Gastroesophageal sphincter (tissue), 4 donors: ENCODE measurements at regions not wholly inside any gene's neighbourhood (a gene's known extent, or its start where the extent isn't known, plus 50 kb on each side); places are given as distances from the start of the nearest gene placed in this dataset.

Experiments used
- ATAC-seq: fragments of 150-250 bp; one replicate; pipeline ENCODE4 v1.9.1; 2016; ENCODE audit warnings: mild to moderate bottlenecking, moderate library complexity
- H3K27ac ChIP-seq, 4 donors: fragments of 200-600 bp; sonication (generic) in 3 of 4; 1 replicate in 3 of 4; 2 replicates in 1 of 4; pipeline ENCODE4 v1.5.1; 2016 to 2019
- H3K27me3 ChIP-seq: fragments of 200-600 bp; sonication (generic); one replicate; pipeline ENCODE4 v1.5.1; 2019
- H3K36me3 ChIP-seq, 2 donors: fragments of 200-600 bp; sonication (generic); one replicate each; pipeline ENCODE4 v1.5.1; 2019; ENCODE audit warnings: control low read depth in 1 of 2
- H3K4me1 ChIP-seq, 3 donors: fragments of 200-600 bp; sonication (generic); 1 replicate in 2 of 3; 2 replicates in 1 of 3; pipeline ENCODE4 v1.5.1; 2016 to 2019; ENCODE audit warnings: control low read depth in 2 of 3
- H3K4me3 ChIP-seq, 2 donors: fragments of 200-600 bp; sonication (generic); one replicate each; pipeline ENCODE4 v1.5.1; 2019; ENCODE audit warnings: mild to moderate bottlenecking in 1 of 2, moderate library complexity in 1 of 2
- H3K9me3 ChIP-seq, 3 donors: fragments of 200-600 bp; sonication (generic); one replicate each; pipeline ENCODE4 v1.5.1; 2017 to 2019; ENCODE audit warnings: control low read depth in 2 of 3
- CTCF ChIP-seq, 4 experiments: fragments of 200-600 bp in 2 of 4; fragments of 450-650 bp in 2 of 4; sonication (generic) in 1 of 4; IDR thresholded peaks; one replicate each; pipeline ENCODE4 v1.5.1; 2017 to 2019; ENCODE audit warnings: antibody characterized with exemption in 4 of 4, mild to moderate bottlenecking in 2 of 4, moderate library complexity in 2 of 4
- EP300 ChIP-seq: sonication (generic); formaldehyde crosslinking; IDR thresholded peaks from one replicate; pipeline ENCODE4 v1.6.1; 2017; ENCODE audit warnings: antibody characterized with exemption, mild to moderate bottlenecking
- POLR2A ChIP-seq, 2 donors: fragments of 450-650 bp; IDR thresholded peaks; one replicate each; pipeline ENCODE4 v1.6.1; 2017; ENCODE audit warnings: antibody characterized with exemption in 2 of 2, mild to moderate bottlenecking in 2 of 2, moderate library complexity in 1 of 2
- POLR2AphosphoS5 ChIP-seq: sonication (generic); formaldehyde crosslinking; IDR thresholded peaks from one replicate; pipeline ENCODE4 v1.6.1; 2017; ENCODE audit warnings: antibody characterized with exemption
- WGBS, 2 donors: methylation state at CpG; one replicate each; pipeline ENCODE4 v1.1.5; 2018; ENCODE audit warnings: low coverage in 1 of 2; 5-methylcytosine and 5-hydroxymethylcytosine counted together

- Histone ChIP-seq H3K9me3 (peaks cover 0 to 4% (median 0%) of the 10 kb centered on the region in 3 donors), H3K4me3 (no peak overlapping the region), H3K27ac (no peak overlapping the region), H3K36me3 (no peaks in the 10 kb centered on the region), H3K27me3 (no peaks in the 10 kb centered on the region), H3K4me1 (no peaks in the 10 kb centered on the region)
- no peak for ATAC-seq
- no peak for TF ChIP-seq POLR2AphosphoS5
- TF ChIP-seq CTCF (IDR thresholded peaks at IDR 0.05): no peak
- TF ChIP-seq POLR2A (IDR thresholded peaks at IDR 0.05): no peak
- TF ChIP-seq EP300: no peak
Measured at GRCh38 chr11:27841023-27841422, 140.8 kb upstream of the BDNF start.

GRCh38 chr11:27839226-27839913 lies 139.1 kb upstream of the BDNF start:
- Histone ChIP-seq H3K4me1 (no peaks in the 10 kb centered on the region), H3K4me3 (no peak overlapping the region), H3K9me3 (peaks cover 0 to 4% (median 0%) of the 10 kb centered on the region in 3 donors), H3K27me3 (no peaks in the 10 kb centered on the region), H3K36me3 (no peaks in the 10 kb centered on the region), H3K27ac (no peak overlapping the region)
- ATAC-seq: no peak
- whole genome bisulfite sequencing, 2 donors: 34 to 61% methylated on average over 3 of the region's 3 CpGs
- TF ChIP-seq POLR2AphosphoS5 (no peak), CTCF (IDR thresholded peaks at IDR 0.05) (no peak), EP300 (no peak), POLR2A (IDR thresholded peaks at IDR 0.05) (no peak)

GRCh38 chr11:27838674-27839073 lies 138.4 kb upstream of the BDNF start:
- H3K4me3 ChIP-seq: no peak overlapping the region
- H3K36me3 ChIP-seq: no peaks in the 10 kb centered on the region
- peaks cover 0 to 4% (median 0%) of the 10 kb centered on the region in 3 donors for H3K9me3 ChIP-seq
- no peak for ATAC-seq
- no peaks in the 10 kb centered on the region for H3K27me3 ChIP-seq
- TF ChIP-seq CTCF (IDR thresholded peaks at IDR 0.05): no peak
- no peak for TF ChIP-seq POLR2A (IDR thresholded peaks at IDR 0.05)
- TF ChIP-seq EP300: no peak
- TF ChIP-seq POLR2AphosphoS5: no peak
- WGBS, 2 donors: 14 to 31% methylated on average over 4 to 6 of the region's 6 CpGs
- H3K27ac ChIP-seq: no peak overlapping the region
- no peaks in the 10 kb centered on the region for H3K4me1 ChIP-seq

GRCh38 chr11:27837895-27838563 lies 137.8 kb upstream of the BDNF start:
- Histone ChIP-seq H3K9me3 (peaks cover 0 to 3% (median 0%) of the 10 kb centered on the region in 3 donors), H3K27ac (no peak overlapping the region), H3K36me3 (no peaks in the 10 kb centered on the region), H3K4me1 (no peaks in the 10 kb centered on the region), H3K4me3 (no peak overlapping the region), H3K27me3 (no peaks in the 10 kb centered on the region)
- no peak for ATAC-seq
- TF ChIP-seq POLR2A (IDR thresholded peaks at IDR 0.05) (no peak), EP300 (no peak), CTCF (IDR thresholded peaks at IDR 0.05) (no peak), POLR2AphosphoS5 (no peak)
- WGBS, 2 donors: 17 to 55% methylated on average over 1 to 2 of the region's 2 CpGs

GRCh38 chr11:27830206-27830605 lies 130.0 kb upstream of the BDNF start:
- TF ChIP-seq EP300 (no peak), POLR2A (IDR thresholded peaks at IDR 0.05) (no peak), POLR2AphosphoS5 (no peak), CTCF (IDR thresholded peaks at IDR 0.05) (no peak)
- peaks cover 0 to 6% (median 0%) of the 10 kb centered on the region in 3 donors for H3K9me3 ChIP-seq
- H3K27me3 ChIP-seq: no peaks in the 10 kb centered on the region
- ATAC-seq: no peak
- H3K4me3 ChIP-seq: no peak overlapping the region
- H3K4me1 ChIP-seq: no peaks in the 10 kb centered on the region
- H3K36me3 ChIP-seq: no peaks in the 10 kb centered on the region
- H3K27ac ChIP-seq: no peak overlapping the region
- 83% methylated on average over 1 of the region's 3 CpGs; no CpG with 5 or more reads in 1 of the 2 donors for WGBS, 2 donors
